ENCODE measurements at regions not wholly inside any gene's neighbourhood (a gene's known extent, or its start where the extent isn't known, plus 50 kb on each side); places are given as distances from the start of the nearest gene placed in this dataset.
"Not testable (repeated sequence)": the region's sequence is repeated elsewhere in the genome, so short reads cannot be mapped to it uniquely, and the experiment has no call there.

DNA sequence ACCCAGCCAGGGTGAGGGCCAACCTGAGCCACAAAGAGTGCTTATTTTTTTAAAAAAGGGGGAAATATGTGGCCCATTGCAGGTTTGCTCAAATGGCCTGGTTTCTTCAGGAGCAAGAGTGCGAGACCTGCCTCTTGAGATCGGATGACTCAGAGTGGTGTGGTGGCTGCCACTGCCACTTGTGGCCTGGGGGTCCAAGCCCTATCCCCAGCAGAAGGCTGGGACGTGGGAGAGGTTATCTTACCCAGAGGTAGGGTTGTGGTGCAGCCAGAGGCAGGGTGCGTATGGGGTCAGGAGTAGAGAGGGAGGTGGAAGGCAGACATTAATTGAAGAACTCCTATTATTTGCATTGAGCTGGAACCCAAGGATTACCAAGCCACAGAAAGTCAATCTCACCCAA, 83.2 kb upstream of the SMAD3 start:
- Mint-ChIP-seq H3K36me3 (ENCODE audit: low read depth) (no peaks in the 10 kb centered on the region), H3K27ac (no peak overlapping the region), H3K27me3 (ENCODE audit: low read depth) (peaks cover 38% of the 10 kb centered on the region), H3K4me1 (ENCODE audit: low read depth) (no peaks in the 10 kb centered on the region), H3K4me3 (ENCODE audit: low read depth) (no peak overlapping the region), H3K9me3 (no peaks in the 10 kb centered on the region)
- intact Hi-C loops (cut with micrococcal nuclease), result no loop called here
- no peak for DNase-seq (ENCODE audit: low spot score)

- H3K9me3 Mint-ChIP-seq, result no peaks in the 10 kb centered on the region
- peaks cover 39% of the 10 kb centered on the region for H3K27me3 Mint-ChIP-seq (ENCODE audit: low read depth)
- intact Hi-C loops (cut with micrococcal nuclease), result no loop called here
- H3K36me3 Mint-ChIP-seq (ENCODE audit: low read depth), result no peaks in the 10 kb centered on the region
- no peaks in the 10 kb centered on the region for H3K4me1 Mint-ChIP-seq (ENCODE audit: low read depth)
- DNase-seq (ENCODE audit: low spot score), result no peak
- no peak overlapping the region for H3K27ac Mint-ChIP-seq
- no peak overlapping the region for H3K4me3 Mint-ChIP-seq (ENCODE audit: low read depth)
Measured at GRCh38 chr15:66982816-66983215, 82.6 kb upstream of the SMAD3 start.

DNA sequence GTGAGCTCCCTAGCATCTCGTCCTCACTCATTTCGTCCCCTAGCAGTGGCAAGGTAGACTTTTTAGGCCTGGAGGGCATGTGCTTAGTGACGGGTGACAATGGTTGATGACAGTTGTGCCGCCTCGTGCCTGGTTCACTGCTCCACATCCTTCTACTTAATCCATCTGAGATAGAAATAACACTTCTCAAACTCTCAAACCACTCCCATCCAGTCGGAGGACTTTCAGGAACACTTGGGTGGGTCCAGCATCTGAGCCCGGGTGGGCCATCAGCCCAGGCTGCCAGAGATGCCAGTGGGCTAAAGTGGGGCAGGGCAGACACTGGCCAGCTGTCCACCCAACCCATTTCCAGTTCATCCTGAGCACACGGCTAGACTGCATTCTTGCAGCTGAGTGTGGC, 79.7 kb upstream of the SMAD3 start:
- no peaks in the 10 kb centered on the region for H3K36me3 Mint-ChIP-seq (ENCODE audit: low read depth)
- no peak overlapping the region for H3K4me3 Mint-ChIP-seq (ENCODE audit: low read depth)
- no peak overlapping the region for H3K27ac Mint-ChIP-seq
- DNase-seq (ENCODE audit: low spot score), result no peak
- no peaks in the 10 kb centered on the region for H3K9me3 Mint-ChIP-seq
- H3K4me1 Mint-ChIP-seq (ENCODE audit: low read depth), result no peaks in the 10 kb centered on the region
- intact Hi-C loops (cut with micrococcal nuclease), result no loop called here
- H3K27me3 Mint-ChIP-seq (ENCODE audit: low read depth), result peaks cover 50% of the 10 kb centered on the region

- intact Hi-C loops (cut with micrococcal nuclease), result no loop called here
- H3K27me3 Mint-ChIP-seq (ENCODE audit: low read depth), result peaks cover 51% of the 10 kb centered on the region
- H3K27ac Mint-ChIP-seq, result no peak overlapping the region
- H3K4me1 Mint-ChIP-seq (ENCODE audit: low read depth), result no peaks in the 10 kb centered on the region
- H3K4me3 Mint-ChIP-seq (ENCODE audit: low read depth), result no peak overlapping the region
- H3K36me3 Mint-ChIP-seq (ENCODE audit: low read depth), result no peaks in the 10 kb centered on the region
- no peaks in the 10 kb centered on the region for H3K9me3 Mint-ChIP-seq
- DNase-seq (ENCODE audit: low spot score), result no peak
Measured at GRCh38 chr15:66986951-66987350, 78.5 kb upstream of the SMAD3 start.

DNA sequence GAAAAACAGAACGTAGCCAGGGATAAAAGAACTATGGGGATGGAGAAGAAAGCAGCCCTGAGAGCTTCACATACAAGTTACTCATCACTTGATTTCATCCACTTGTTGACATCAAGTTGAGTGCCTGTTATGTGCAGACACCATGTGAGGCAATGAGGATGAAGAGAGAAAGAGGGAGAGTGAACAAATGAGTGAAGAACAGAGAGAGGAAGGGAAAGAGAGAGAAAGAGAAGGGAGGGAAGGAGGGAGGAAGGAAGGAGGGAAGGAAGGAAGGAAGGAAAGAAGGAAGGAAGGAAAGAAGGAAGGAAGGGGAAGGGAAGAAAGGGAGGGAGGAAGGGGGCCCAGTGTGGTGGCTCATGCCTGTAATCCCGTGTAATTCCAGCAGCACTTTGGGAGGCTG, 72.3 kb upstream of the SMAD3 start:
- peaks cover under 1% of the 10 kb centered on the region for H3K9me3 Mint-ChIP-seq
- DNase-seq (ENCODE audit: low spot score), result no peak

GRCh38 chr15:66993874-66994696, 71.3 kb upstream of the SMAD3 start:
- no peak overlapping the region for H3K27ac Mint-ChIP-seq
- peaks cover 30% of the 10 kb centered on the region for H3K27me3 Mint-ChIP-seq (ENCODE audit: low read depth)
- H3K36me3 Mint-ChIP-seq (ENCODE audit: low read depth), result peaks cover 4% of the 10 kb centered on the region
- H3K4me3 Mint-ChIP-seq (ENCODE audit: low read depth), result no peak overlapping the region
- H3K9me3 Mint-ChIP-seq, result peaks cover 7% of the 10 kb centered on the region
- H3K4me1 Mint-ChIP-seq (ENCODE audit: low read depth), result no peaks in the 10 kb centered on the region
- DNase-seq (ENCODE audit: low spot score), result no peak
- intact Hi-C loops (cut with micrococcal nuclease), result no loop called here

More for the DNA sequence above, 72.3 kb upstream of the SMAD3 start:
- intact Hi-C loops (cut with micrococcal nuclease), result no loop called here
- Mint-ChIP-seq H3K27me3 (ENCODE audit: low read depth) (peaks cover 32% of the 10 kb centered on the region), H3K4me3 (ENCODE audit: low read depth) (no peak overlapping the region), H3K4me1 (ENCODE audit: low read depth) (no peaks in the 10 kb centered on the region), H3K36me3 (ENCODE audit: low read depth) (peaks cover under 1% of the 10 kb centered on the region), H3K27ac (no peak overlapping the region)

DNA sequence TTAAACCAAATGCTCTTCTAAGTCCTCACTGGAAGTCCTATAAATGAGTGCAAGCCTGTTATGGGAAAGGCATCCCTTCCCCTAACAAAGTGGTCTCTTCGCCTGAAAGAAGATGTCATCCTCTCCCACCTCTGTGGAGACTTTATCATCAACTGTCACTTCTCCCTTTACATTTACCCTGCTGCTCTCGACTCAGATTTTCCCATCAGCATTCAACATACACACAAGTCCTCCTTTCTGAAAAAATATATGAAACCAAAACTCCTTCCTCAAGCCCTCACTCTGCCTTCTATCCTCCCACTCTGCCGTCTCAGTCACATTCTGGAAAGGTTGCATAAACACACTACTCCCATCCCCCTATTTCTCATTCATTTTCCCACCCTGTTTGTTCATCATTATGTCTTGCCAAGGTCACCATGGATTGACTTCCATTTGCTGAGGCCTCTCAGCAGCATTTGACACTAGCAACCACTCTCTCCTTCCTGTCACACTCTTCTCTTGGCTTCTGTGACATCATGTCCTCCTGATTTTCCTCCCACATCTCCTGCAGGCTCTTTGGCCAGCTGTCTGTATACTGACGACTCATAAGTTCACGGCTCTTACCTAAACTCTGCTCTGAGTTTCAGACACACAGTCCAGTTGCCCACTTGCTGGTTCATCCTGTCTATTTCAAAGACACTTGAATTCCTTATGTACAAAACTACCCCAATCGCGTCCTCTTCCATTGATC, 70.3 kb upstream of the SMAD3 start:
- peaks cover 25% of the 10 kb centered on the region for H3K27me3 Mint-ChIP-seq (ENCODE audit: low read depth)
- no peak overlapping the region for H3K4me3 Mint-ChIP-seq (ENCODE audit: low read depth)
- peaks cover 4% of the 10 kb centered on the region for H3K36me3 Mint-ChIP-seq (ENCODE audit: low read depth)
- intact Hi-C loops (cut with micrococcal nuclease), result no loop called here
- no peak for DNase-seq (ENCODE audit: low spot score)
- H3K27ac Mint-ChIP-seq, result no peak overlapping the region
- no peaks in the 10 kb centered on the region for H3K4me1 Mint-ChIP-seq (ENCODE audit: low read depth)
- H3K9me3 Mint-ChIP-seq, result peaks cover 10% of the 10 kb centered on the region

DNA sequence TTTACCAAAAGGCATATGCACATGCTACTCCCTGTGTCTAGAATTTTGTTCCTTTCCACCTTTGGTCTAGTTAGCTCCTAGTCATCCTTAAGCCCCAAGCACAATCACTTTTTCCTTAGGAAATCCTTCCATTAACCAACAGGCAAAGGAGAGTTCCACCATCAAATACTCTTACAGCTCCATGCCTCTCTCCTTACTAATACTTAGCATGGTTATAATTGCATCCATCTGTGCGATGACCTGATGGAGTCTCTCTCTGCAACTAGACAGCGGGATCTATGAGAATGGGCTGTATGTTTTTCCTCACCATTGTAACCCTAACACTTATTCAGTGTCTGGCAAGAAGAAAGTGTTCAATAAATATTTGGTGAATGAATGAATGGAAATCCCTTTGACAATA, 69.3 kb upstream of the SMAD3 start:
- intact Hi-C loops (cut with micrococcal nuclease), result no loop called here
- DNase-seq (ENCODE audit: low spot score), result no peak
- Mint-ChIP-seq H3K4me3 (ENCODE audit: low read depth) (no peak overlapping the region), H3K36me3 (ENCODE audit: low read depth) (peaks cover 4% of the 10 kb centered on the region), H3K4me1 (ENCODE audit: low read depth) (no peaks in the 10 kb centered on the region), H3K27ac (no peak overlapping the region), H3K9me3 (peaks cover 10% of the 10 kb centered on the region), H3K27me3 (ENCODE audit: low read depth) (peaks cover 22% of the 10 kb centered on the region)

DNA sequence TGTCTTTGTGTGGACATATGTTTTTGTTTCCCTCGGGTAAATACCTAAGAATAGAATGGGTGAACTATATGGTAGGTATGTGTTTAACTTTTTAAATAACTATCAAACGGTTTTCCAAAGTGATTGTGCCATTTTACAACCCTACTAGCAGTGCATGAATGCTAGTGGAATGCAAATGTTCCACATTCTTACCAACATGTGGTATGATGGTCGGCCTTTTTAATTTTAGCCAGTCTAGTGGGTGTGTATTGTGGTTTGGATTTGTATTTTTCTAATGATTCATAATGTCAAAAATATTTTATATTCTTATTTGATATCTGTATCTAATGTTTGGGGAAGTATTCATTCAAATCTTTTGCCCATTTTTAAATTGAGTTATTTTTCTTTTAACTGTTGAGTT, 68.2 kb upstream of the SMAD3 start:
- H3K27me3 Mint-ChIP-seq (ENCODE audit: low read depth), result peaks cover 22% of the 10 kb centered on the region
- peaks cover 4% of the 10 kb centered on the region for H3K36me3 Mint-ChIP-seq (ENCODE audit: low read depth)
- no peak overlapping the region for H3K4me3 Mint-ChIP-seq (ENCODE audit: low read depth)
- H3K9me3 Mint-ChIP-seq, result peaks cover 10% of the 10 kb centered on the region
- DNase-seq (ENCODE audit: low spot score), result no peak
- no peaks in the 10 kb centered on the region for H3K4me1 Mint-ChIP-seq (ENCODE audit: low read depth)
- intact Hi-C loops (cut with micrococcal nuclease), result no loop called here
- no peak overlapping the region for H3K27ac Mint-ChIP-seq

DNA sequence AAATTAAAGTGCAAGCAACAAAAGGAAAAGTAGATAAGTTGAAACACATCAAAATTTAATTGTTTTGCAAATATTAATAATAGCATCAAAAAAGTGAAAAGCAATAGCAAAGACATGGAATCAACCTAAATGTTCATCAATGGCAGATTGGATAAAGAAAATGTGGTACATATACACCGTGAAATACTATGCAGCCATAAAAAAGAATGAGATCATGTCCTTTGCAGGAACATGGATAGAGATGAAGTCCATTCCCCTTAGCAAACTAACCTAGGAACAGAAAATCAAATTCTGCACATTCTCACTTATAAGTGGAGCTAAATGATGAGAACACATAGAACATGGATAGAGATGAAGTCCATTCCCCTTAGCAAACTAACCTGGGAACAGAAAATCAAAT, 67.2 kb upstream of the SMAD3 start:
- H3K36me3 Mint-ChIP-seq (ENCODE audit: low read depth); intact Hi-C loops (cut with micrococcal nuclease); H3K27ac Mint-ChIP-seq; H3K4me1 Mint-ChIP-seq (ENCODE audit: low read depth); DNase-seq (ENCODE audit: low spot score); H3K4me3 Mint-ChIP-seq (ENCODE audit: low read depth): not testable (repeated sequence)
- Mint-ChIP-seq H3K9me3 (peaks cover 10% of the 10 kb centered on the region), H3K27me3 (ENCODE audit: low read depth) (peaks cover 15% of the 10 kb centered on the region)

DNA sequence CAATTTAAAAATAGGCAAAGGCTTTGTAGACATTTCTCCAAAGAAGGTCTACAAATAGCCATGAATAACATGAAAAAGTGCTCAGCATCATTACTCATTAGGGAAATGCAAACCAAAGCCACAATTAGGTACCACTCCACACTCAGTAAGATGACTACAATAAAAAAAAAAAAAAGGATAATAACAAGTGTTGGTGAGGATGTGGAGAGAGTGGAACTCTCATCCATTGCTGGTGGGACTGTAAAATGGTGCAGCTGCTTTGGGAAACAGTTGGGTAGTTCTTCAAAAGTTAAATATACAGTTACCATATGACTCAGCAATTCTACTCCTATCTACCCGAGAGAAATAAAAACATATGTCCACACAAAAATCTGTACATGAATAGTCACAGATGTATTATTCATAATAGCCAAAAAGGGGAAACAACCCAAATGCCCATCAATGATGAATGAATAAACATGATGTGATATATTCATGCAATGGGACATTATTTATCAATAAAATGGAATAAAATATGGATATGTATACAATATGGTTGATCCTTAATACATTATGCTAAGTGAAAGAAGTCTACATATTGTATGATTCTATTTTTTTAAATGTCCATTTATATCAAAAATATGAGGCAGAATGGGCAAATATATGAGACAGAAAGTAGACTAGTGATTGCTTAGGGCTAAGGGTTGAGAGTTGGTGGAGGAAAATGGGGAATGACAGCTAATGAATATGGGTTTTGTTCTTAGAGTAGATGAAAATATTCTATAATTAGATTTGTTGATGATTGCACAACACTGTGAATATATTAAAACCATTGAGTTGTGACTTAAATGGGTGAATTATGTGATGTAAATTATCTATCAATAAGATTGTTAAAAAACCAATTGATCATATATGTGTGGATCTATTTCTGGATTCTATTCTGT, 66.1 kb upstream of the SMAD3 start:
- no peak overlapping the region for H3K4me3 Mint-ChIP-seq (ENCODE audit: low read depth)
- no peak overlapping the region for H3K27ac Mint-ChIP-seq
- peaks cover 10% of the 10 kb centered on the region for H3K9me3 Mint-ChIP-seq
- no peak for DNase-seq (ENCODE audit: low spot score)
- no peaks in the 10 kb centered on the region for H3K4me1 Mint-ChIP-seq (ENCODE audit: low read depth)
- intact Hi-C loops (cut with micrococcal nuclease), result no loop called here
- H3K27me3 Mint-ChIP-seq (ENCODE audit: low read depth), result peaks cover 15% of the 10 kb centered on the region
- peaks cover 4% of the 10 kb centered on the region for H3K36me3 Mint-ChIP-seq (ENCODE audit: low read depth)

DNA sequence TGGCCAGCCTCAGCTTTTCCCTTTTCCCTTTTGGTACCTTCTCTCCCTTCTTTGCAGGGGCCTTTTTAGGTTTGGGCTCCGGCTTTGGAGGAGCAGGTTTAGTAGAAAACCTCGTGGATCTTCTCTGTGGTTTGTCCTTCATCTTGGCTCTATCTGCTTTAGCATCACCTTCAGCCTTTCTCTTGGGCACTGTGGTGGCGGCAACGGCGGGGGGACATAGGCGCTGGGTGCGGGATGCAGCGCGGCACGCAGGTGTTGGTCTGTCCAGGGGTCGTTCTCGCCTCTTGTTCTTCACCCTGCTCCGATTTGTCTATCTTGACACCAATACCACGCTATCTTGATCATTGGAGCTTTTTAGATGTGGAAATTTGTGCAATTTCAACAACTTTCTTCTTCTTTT, 64.5 kb upstream of the SMAD3 start:
- no peak overlapping the region for H3K27ac Mint-ChIP-seq
- peaks cover 15% of the 10 kb centered on the region for H3K27me3 Mint-ChIP-seq (ENCODE audit: low read depth)

More for the DNA sequence above, 64.5 kb upstream of the SMAD3 start:
- no peaks in the 10 kb centered on the region for H3K4me1 Mint-ChIP-seq (ENCODE audit: low read depth)
- intact Hi-C loops (cut with micrococcal nuclease), result no loop called here
- H3K36me3 Mint-ChIP-seq (ENCODE audit: low read depth), result peaks cover 4% of the 10 kb centered on the region
- no peak for DNase-seq (ENCODE audit: low spot score)
- H3K9me3 Mint-ChIP-seq, result peaks cover 10% of the 10 kb centered on the region
- H3K4me3 Mint-ChIP-seq (ENCODE audit: low read depth), result no peak overlapping the region

Measured in activated T-helper 2 cell treated with anti-CD3 and anti-CD28 coated beads, Interferon-gamma antibody, Interleukin-2, Interleukin-4, amounts not matched to agents 10 μg/mL and 5 μg/mL and 100 μg/mL, durations not matched to agents 14 hours and 24 hours and 36 hours (primary cell).